GM23248 (cell line): ENCODE measurements at regions not wholly inside any gene's neighbourhood (a gene's known extent, or its start where the extent isn't known, plus 50 kb on each side); places are given as distances from the start of the nearest gene placed in this dataset.

Experiments used
- DNase-seq: peaks from one replicate; pipeline ENCODE4 v3.0.0-alpha.2; 2015
- H2AFZ ChIP-seq: fragments of 200-600 bp; sonication (generic); 2 replicates; pipeline ENCODE4 v1.6.1; 2016; ENCODE audit warnings: antibody characterized with exemption
- H3F3A ChIP-seq: fragments of 200-600 bp; sonication (generic); 2 replicates; pipeline ENCODE4 v1.6.1; 2016; ENCODE audit warnings: mild to moderate bottlenecking, antibody characterized with exemption, mixed run types; ENCODE audit not compliant: insufficient read depth
- H3K27ac ChIP-seq: fragments of 200-600 bp; sonication (generic); 2 replicates; pipeline ENCODE4 v1.5.1; 2016; ENCODE audit warnings: mild to moderate bottlenecking
- H3K27me3 ChIP-seq: fragments of 200-600 bp; sonication (generic); replicated peaks from 2 replicates; pipeline ENCODE4 v1.6.1; 2016; ENCODE audit warnings: mild to moderate bottlenecking; ENCODE audit not compliant: insufficient read depth
- H3K36me3 ChIP-seq: fragments of 200-600 bp; sonication (generic); 2 replicates; pipeline ENCODE4 v1.6.1; 2016; ENCODE audit warnings: low read depth, mild to moderate bottlenecking
- H3K4me1 ChIP-seq: fragments of 200-600 bp; sonication (generic); 2 replicates; pipeline ENCODE4 v1.6.1; 2016; ENCODE audit warnings: mild to moderate bottlenecking; ENCODE audit not compliant: insufficient read depth
- H3K4me2 ChIP-seq: fragments of 200-600 bp; sonication (generic); one replicate; pipeline ENCODE4 v1.6.1; 2016; ENCODE audit warnings: mild to moderate bottlenecking; ENCODE audit not compliant: unreplicated experiment
- H3K4me3 ChIP-seq: fragments of 200-600 bp; sonication (generic); 2 replicates; pipeline ENCODE4 v1.5.1; 2016; ENCODE audit warnings: mild to moderate bottlenecking
- H3K79me2 ChIP-seq: fragments of 200-600 bp; sonication (generic); 2 replicates; pipeline ENCODE4 v1.6.1; 2016; ENCODE audit warnings: mild to moderate bottlenecking; ENCODE audit not compliant: insufficient read depth
- H3K9ac ChIP-seq: fragments of 200-600 bp; sonication (generic); 2 replicates; pipeline ENCODE4 v1.6.1; 2016; ENCODE audit warnings: mild to moderate bottlenecking
- H3K9me2 ChIP-seq: fragments of 200-600 bp; sonication (generic); 2 replicates; pipeline ENCODE4 v1.6.1; 2016; ENCODE audit warnings: mixed run types, mild to moderate bottlenecking, moderate library complexity; ENCODE audit not compliant: insufficient read depth
- H3K9me3 ChIP-seq: fragments of 200-600 bp; sonication (generic); one replicate; pipeline ENCODE4 v1.6.1; 2017; ENCODE audit warnings: low read depth
- H4K20me1 ChIP-seq: fragments of 200-600 bp; sonication (generic); 2 replicates; pipeline ENCODE4 v1.6.0; 2016; ENCODE audit not compliant: insufficient read depth
- EZH2 ChIP-seq: fragments of 200-600 bp; sonication (generic); IDR thresholded peaks from 2 replicates; pipeline ENCODE4 v1.6.1; 2018; ENCODE audit warnings: antibody characterized with exemption, mild to moderate bottlenecking; ENCODE audit not compliant: insufficient read depth, poor library complexity, severe bottlenecking
- EZH2phosphoT487 ChIP-seq: fragments of 200-600 bp; sonication (generic); IDR thresholded peaks from 2 replicates; pipeline ENCODE4 v1.6.1; 2018; ENCODE audit warnings: antibody characterized with exemption, moderate library complexity, mild to moderate bottlenecking, low read depth; ENCODE audit not compliant: insufficient read depth
- WGBS, 2 experiments: methylation state at CpG; one replicate each; pipeline ENCODE4 v1.1.6; 2015 to 2017; ENCODE audit warnings: low lambda C conversion rate in 2 of 2, low coverage in 1 of 2; ENCODE audit errors: missing lambda C conversion rate in 2 of 2; 5-methylcytosine and 5-hydroxymethylcytosine counted together
- in situ Hi-C: fragments of 300-500 bp; cut with MboI; formaldehyde crosslinking; loops from 2 replicates; pipeline ENCODE4 v1.15.0; 2020

DNA sequence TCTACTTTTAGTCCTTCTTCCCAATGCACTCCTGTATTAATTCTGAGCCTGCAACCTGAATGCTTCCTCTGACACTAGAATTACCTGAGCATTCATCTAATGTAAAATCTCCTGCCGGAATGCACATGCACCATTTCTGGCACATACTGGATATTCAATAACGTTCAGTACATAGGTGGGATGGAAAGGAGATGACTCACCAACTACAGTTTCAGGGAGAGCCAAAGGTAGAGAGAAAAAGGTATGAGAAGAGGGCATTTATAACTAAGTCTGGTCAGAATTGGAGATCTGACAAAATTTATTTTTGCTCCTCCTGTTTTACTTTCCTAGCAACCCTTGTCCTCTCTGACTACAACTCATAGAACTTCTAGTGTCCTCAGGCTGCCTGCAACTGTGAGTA, 1954.1 kb upstream of the CELF4 start:
- no peak overlapping the region for H2AFZ ChIP-seq
- WGBS, 2 experiments = 91 to 95% methylated on average over 2 of the region's 2 CpGs
- H3K27ac ChIP-seq = no peak overlapping the region
- no peak overlapping the region for H3K9ac ChIP-seq
- no peaks in the 10 kb centered on the region for H3K9me3 ChIP-seq
- no peak for DNase-seq
- H3K79me2 ChIP-seq = no peaks in the 10 kb centered on the region
- H3K9me2 ChIP-seq = no peaks in the 10 kb centered on the region
- no peaks in the 10 kb centered on the region for H3K27me3 ChIP-seq
- H3K4me2 ChIP-seq = no peak overlapping the region
- H4K20me1 ChIP-seq = no peaks in the 10 kb centered on the region
- H3K36me3 ChIP-seq = no peaks in the 10 kb centered on the region
- no peak overlapping the region for H3K4me3 ChIP-seq
- no peaks in the 10 kb centered on the region for H3F3A ChIP-seq
- H3K4me1 ChIP-seq = 0 out of 2 replicates have a peak, but pooled peaks cover 9% of the 10 kb centered on the region
- in situ Hi-C loops = no loop called here
- TF ChIP-seq EZH2phosphoT487 (no peak), EZH2 (no peak)

DNA sequence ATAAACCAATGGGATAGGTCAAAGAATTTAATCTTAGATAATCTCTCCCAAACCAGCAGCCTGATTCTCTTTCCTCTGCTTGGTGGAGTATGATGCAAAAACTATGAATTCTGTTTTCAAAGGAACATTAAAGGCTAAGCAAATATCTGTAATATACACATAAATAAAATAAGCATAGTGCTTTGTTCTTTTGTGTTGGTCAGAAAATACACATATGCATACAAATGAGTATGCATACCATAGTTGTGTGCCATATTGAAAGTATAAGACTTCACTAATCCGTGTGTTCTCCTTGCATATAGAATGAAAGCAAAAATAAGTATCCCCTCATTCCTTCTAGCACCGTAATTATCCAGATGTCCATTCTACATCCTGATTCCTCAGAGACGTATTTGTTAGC, 1949.7 kb upstream of the CELF4 start:
- Histone ChIP-seq H3K27me3 (no peaks in the 10 kb centered on the region), H3K27ac (no peak overlapping the region), H3K9me2 (no peaks in the 10 kb centered on the region), H3K9ac (no peak overlapping the region), H3F3A (no peaks in the 10 kb centered on the region), H3K9me3 (no peaks in the 10 kb centered on the region), H3K36me3 (no peaks in the 10 kb centered on the region), H3K4me1 (no peaks in the 10 kb centered on the region), H3K79me2 (no peaks in the 10 kb centered on the region), H4K20me1 (no peaks in the 10 kb centered on the region), H2AFZ (no peak overlapping the region), H3K4me3 (no peak overlapping the region), H3K4me2 (no peak overlapping the region)
- in situ Hi-C loops = no loop called here
- no peak for DNase-seq
- no peak for TF ChIP-seq EZH2
- TF ChIP-seq EZH2phosphoT487 = no peak
- 94 to 95% methylated on average over 3 of the region's 3 CpGs for WGBS, 2 experiments

DNA sequence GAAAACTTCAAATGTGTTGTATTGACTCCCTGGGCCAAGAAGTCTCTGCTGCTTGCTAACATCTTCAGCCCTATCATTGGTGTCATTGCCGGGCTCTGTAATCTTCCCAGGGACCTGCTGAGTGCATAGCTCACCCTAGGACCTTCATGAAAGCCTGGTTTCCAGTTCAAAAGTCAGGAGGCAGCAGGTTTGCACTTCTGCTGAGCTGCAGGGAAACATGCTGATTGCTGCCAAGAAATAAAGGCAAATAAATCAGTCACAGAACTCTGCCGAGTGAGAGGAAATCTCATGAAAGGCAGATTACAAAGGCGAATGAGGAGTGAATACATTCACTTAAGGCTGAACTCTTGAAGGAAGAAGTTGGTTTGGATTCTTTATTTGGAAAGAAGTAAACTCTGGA, 1947.6 kb upstream of the CELF4 start:
- H3K4me2 ChIP-seq = no peak overlapping the region
- H3F3A ChIP-seq = no peaks in the 10 kb centered on the region
- TF ChIP-seq EZH2 (no peak), EZH2phosphoT487 (no peak)
- no peaks in the 10 kb centered on the region for H3K4me1 ChIP-seq
- H3K79me2 ChIP-seq = no peaks in the 10 kb centered on the region
- H3K27me3 ChIP-seq = no peaks in the 10 kb centered on the region
- no peaks in the 10 kb centered on the region for H3K36me3 ChIP-seq
- no peak overlapping the region for H2AFZ ChIP-seq
- no peaks in the 10 kb centered on the region for H3K9me2 ChIP-seq
- 74 to 83% methylated on average over 3 of the region's 3 CpGs for WGBS, 2 experiments
- in situ Hi-C loops = no loop called here
- H3K9ac ChIP-seq = no peak overlapping the region
- H3K9me3 ChIP-seq = no peaks in the 10 kb centered on the region
- DNase-seq = no peak
- no peaks in the 10 kb centered on the region for H4K20me1 ChIP-seq
- H3K4me3 ChIP-seq = no peak overlapping the region
- H3K27ac ChIP-seq = no peak overlapping the region

DNA sequence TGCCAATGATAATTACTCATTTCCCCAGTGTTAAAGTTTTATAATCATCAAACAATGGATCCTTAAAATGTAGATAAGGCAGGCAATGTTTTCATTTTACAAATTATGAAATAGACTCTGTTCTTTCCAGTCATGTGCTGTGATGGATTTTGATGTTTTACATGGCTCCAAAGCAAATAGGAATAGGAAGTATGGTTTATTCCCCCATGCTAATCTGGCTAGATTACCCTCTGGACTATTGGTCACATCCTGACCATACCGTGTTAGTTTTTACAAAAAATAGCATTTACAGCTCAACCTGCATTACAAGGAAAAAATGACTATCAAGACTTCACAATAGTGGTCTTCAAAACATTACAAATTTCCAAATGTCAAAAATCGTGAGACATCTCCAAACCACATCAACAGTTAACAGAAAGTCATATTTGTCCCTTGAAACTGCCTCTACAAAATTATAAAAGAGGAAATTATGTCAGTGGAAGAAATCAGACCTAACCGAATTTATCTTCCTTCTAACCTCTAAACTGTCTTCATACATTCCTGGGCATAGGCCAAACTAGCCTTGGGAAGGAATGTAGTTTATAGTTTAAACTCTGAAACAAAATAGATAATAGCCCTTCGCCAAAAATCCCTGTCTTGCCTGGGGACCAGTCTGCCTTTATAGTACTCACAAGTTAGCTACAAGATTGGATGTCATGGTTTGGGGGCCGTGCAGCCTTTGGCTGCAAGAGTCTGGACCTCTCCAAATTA, 1941.2 kb upstream of the CELF4 start:
- 95 to 97% methylated on average over 5 of the region's 5 CpGs for WGBS, 2 experiments
- Histone ChIP-seq H3K4me3 (no peak overlapping the region), H3K79me2 (no peaks in the 10 kb centered on the region), H3K9me3 (no peaks in the 10 kb centered on the region), H3K4me2 (no peak overlapping the region), H2AFZ (no peak overlapping the region), H4K20me1 (no peaks in the 10 kb centered on the region), H3K27me3 (no peaks in the 10 kb centered on the region), H3K36me3 (no peaks in the 10 kb centered on the region), H3K27ac (no peak overlapping the region), H3F3A (no peaks in the 10 kb centered on the region), H3K9me2 (no peaks in the 10 kb centered on the region), H3K9ac (no peak overlapping the region), H3K4me1 (no peaks in the 10 kb centered on the region)
- DNase-seq = no peak
- no peak for TF ChIP-seq EZH2
- TF ChIP-seq EZH2phosphoT487 = no peak
- in situ Hi-C loops = no loop called here
